Prostate gland (tissue), 2 donors: ENCODE measurements at regions not wholly inside any gene's neighbourhood (a gene's known extent, or its start where the extent isn't known, plus 50 kb on each side); places are given as distances from the start of the nearest gene placed in this dataset.

ENCODE experiments used
- POLR2A ChIP-seq: fragments of 450-650 bp; IDR thresholded peaks from one replicate; pipeline ENCODE4 v1.6.1; 2016; ENCODE audit warnings: antibody characterized with exemption, mild to moderate bottlenecking
- POLR2AphosphoS5 ChIP-seq: sonication (generic); formaldehyde crosslinking; IDR thresholded peaks from one replicate; pipeline ENCODE4 v1.6.1; 2017; ENCODE audit warnings: antibody characterized with exemption
- TF ChIP-seq, protein P1 (sequence below), 4 experiments: fragments of 200-600 bp in 2 of 4; fragments of 450-650 bp in 2 of 4; sonication (generic) in 2 of 4; IDR thresholded peaks; 1 replicate in 3 of 4; 2 replicates in 1 of 4; pipeline ENCODE4 v1.5.1; 2016 to 2019; ENCODE audit warnings: antibody characterized with exemption in 4 of 4, mild to moderate bottlenecking in 2 of 4, moderate library complexity in 2 of 4

DNA sequence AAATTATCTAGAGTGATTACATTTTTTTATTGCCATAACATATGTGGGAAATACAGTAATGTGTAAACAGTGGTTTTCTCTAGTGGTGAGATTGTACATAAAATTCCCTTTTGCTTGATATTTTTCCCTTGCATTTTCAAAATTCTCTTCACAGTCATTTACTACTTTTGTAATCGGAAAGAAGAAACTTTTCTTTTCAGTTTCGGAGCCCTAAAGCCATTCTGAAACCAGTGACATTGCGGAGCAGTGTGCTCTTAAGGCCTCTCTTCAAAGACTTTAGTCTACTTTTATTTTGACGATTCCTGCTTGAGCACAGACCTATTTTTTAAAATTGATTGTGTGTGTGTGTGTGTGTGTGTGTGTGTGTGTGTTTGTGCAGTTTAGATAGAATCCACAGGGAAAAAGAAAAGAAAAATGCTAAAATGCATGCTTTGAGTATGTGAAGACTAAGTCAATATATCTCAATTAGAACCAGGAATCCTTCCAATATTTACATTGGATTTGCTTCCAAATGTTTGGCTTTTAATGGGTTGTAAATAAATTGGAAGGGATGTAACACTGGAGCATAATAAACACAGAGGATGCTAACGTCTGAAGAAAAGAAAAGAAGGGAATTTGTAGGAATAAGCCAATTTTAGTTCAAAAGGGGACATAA lies 357.4 kb downstream of the RND3 start:
- TF ChIP-seq, protein P1, sequence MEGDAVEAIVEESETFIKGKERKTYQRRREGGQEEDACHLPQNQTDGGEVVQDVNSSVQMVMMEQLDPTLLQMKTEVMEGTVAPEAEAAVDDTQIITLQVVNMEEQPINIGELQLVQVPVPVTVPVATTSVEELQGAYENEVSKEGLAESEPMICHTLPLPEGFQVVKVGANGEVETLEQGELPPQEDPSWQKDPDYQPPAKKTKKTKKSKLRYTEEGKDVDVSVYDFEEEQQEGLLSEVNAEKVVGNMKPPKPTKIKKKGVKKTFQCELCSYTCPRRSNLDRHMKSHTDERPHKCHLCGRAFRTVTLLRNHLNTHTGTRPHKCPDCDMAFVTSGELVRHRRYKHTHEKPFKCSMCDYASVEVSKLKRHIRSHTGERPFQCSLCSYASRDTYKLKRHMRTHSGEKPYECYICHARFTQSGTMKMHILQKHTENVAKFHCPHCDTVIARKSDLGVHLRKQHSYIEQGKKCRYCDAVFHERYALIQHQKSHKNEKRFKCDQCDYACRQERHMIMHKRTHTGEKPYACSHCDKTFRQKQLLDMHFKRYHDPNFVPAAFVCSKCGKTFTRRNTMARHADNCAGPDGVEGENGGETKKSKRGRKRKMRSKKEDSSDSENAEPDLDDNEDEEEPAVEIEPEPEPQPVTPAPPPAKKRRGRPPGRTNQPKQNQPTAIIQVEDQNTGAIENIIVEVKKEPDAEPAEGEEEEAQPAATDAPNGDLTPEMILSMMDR (IDR thresholded peaks at IDR 0.05), result no peak
- TF ChIP-seq POLR2AphosphoS5, result no peak
- TF ChIP-seq POLR2A, result no peak
